ENCODE measurements at regions not wholly inside any gene's neighbourhood (a gene's known extent, or its start where the extent isn't known, plus 50 kb on each side); places are given as distances from the start of the nearest gene placed in this dataset.

- no peak overlapping the region for H3K4me3 Mint-ChIP-seq
- TF ChIP-seq, protein P1, sequence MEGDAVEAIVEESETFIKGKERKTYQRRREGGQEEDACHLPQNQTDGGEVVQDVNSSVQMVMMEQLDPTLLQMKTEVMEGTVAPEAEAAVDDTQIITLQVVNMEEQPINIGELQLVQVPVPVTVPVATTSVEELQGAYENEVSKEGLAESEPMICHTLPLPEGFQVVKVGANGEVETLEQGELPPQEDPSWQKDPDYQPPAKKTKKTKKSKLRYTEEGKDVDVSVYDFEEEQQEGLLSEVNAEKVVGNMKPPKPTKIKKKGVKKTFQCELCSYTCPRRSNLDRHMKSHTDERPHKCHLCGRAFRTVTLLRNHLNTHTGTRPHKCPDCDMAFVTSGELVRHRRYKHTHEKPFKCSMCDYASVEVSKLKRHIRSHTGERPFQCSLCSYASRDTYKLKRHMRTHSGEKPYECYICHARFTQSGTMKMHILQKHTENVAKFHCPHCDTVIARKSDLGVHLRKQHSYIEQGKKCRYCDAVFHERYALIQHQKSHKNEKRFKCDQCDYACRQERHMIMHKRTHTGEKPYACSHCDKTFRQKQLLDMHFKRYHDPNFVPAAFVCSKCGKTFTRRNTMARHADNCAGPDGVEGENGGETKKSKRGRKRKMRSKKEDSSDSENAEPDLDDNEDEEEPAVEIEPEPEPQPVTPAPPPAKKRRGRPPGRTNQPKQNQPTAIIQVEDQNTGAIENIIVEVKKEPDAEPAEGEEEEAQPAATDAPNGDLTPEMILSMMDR (IDR thresholded peaks at IDR 0.05), result no peak
- Histone ChIP-seq H3K4me3 (ENCODE audit: low read length) (no peak overlapping the region), H3K36me3 (ENCODE audit: insufficient read depth, low read length) (no peaks in the 10 kb centered on the region), H3K27ac (ENCODE audit: low read depth in 1 of 2, low read length in 2 of 2) (no peak overlapping the region), H3K27me3 (ENCODE audit: control insufficient read depth in 1 of 2, insufficient read depth in 2 of 2, low read length in 2 of 2) (peaks cover 0 to 11% of the 10 kb centered on the region in 2 experiments), H3K9me3 (ENCODE audit: control insufficient read depth in 1 of 2, insufficient read depth in 1 of 2, low read length in 2 of 2) (peaks cover 19 to 52% of the 10 kb centered on the region in 2 experiments), H3K4me1 (ENCODE audit: insufficient read depth, low read length) (no peaks in the 10 kb centered on the region)
- H3K4me1 Mint-ChIP-seq (ENCODE audit: low read depth), result no peaks in the 10 kb centered on the region
- H3K9me3 Mint-ChIP-seq, result peaks cover 11% of the 10 kb centered on the region
- H3K27me3 Mint-ChIP-seq, result peaks cover 33% of the 10 kb centered on the region
- H3K36me3 Mint-ChIP-seq (ENCODE audit: low read depth), result no peaks in the 10 kb centered on the region
- intact Hi-C loops (cut with DNase I, micrococcal nuclease), result no loop called here
- DNase-seq (peak in 1 of 14 experiments; percentile 25), ATAC-seq (ENCODE audit: poor library complexity) (no peak)
- no peak overlapping the region for H3K27ac Mint-ChIP-seq
- POLR2A ChIA-PET, result no interaction called here
- CTCF ChIA-PET, result no interaction called here
These were observed 83.9 kb upstream of the NKX1-1 start for GRCh38 chr4:1490011-1490653.

- Mint-ChIP-seq H3K9me3 (peaks cover 12% of the 10 kb centered on the region), H3K27me3 (peaks cover 31% of the 10 kb centered on the region), H3K27ac (no peak overlapping the region), H3K36me3 (ENCODE audit: low read depth) (no peaks in the 10 kb centered on the region), H3K4me1 (ENCODE audit: low read depth) (no peaks in the 10 kb centered on the region), H3K4me3 (no peak overlapping the region)
- ChIA-PET CTCF (no interaction called here), POLR2A (no interaction called here)
- TF ChIP-seq, protein P1 (IDR thresholded peaks at IDR 0.05), result no peak
- no peak overlapping the region for H3K27ac ChIP-seq (ENCODE audit: low read depth in 1 of 2, low read length in 2 of 2)
- peaks cover 0 to 11% of the 10 kb centered on the region in 2 experiments for H3K27me3 ChIP-seq (ENCODE audit: control insufficient read depth in 1 of 2, insufficient read depth in 2 of 2, low read length in 2 of 2)
- no peak overlapping the region for H3K4me3 ChIP-seq (ENCODE audit: low read length)
- H3K9me3 ChIP-seq (ENCODE audit: control insufficient read depth in 1 of 2, insufficient read depth in 1 of 2, low read length in 2 of 2), result peaks cover 24 to 52% of the 10 kb centered on the region in 2 experiments
- intact Hi-C loops (cut with DNase I, micrococcal nuclease), result no loop called here
- H3K4me1 ChIP-seq (ENCODE audit: insufficient read depth, low read length), result no peaks in the 10 kb centered on the region
- DNase-seq (no peak), ATAC-seq (ENCODE audit: poor library complexity) (no peak)
- H3K36me3 ChIP-seq (ENCODE audit: insufficient read depth, low read length), result no peaks in the 10 kb centered on the region
These were observed 83.4 kb upstream of the NKX1-1 start for GRCh38 chr4:1489639-1489995.

DNA sequence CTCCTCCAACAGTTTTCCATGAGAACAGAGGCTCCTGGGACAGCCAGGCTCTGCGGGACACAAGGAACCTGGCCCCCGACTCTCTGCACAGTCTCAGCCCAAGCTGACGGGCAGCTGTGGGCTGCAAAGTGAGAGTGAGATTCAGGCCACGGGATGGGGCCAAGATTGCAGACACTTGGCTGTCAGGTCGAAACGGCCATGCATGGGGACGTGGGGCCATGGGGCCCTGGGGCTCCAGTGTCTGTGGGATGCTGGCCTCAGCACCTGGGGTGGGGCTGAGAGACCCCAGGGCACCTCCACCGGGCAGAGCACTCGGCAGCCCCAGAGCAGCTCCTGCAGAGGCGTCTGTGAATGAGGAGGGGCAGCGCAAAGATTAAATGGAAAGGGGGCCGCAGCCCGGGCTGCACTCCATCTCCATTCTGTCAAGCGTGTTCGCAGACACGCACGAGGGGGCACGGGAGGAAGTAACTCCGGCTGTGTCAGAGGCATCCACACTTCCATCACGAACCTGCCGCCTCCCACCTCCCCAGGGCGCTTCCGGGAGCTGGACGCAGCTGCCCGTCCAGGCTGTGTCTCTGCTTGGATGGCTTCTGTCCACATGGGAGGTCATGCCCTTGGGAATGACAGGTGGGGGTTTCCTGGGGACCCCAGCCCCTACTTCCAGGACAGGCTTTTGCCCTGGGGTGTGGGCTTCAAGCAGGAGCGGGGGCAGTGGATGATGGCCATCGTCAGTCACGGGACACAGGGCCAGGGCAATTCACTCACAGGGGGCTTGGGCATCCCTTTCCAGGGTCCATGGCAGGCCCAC lies 82.8 kb upstream of the NKX1-1 start:
- H3K4me3 Mint-ChIP-seq, result no peak overlapping the region
- POLR2A ChIA-PET, result no interaction called here

More for the DNA sequence above, 82.8 kb upstream of the NKX1-1 start:
- Mint-ChIP-seq H3K27ac (no peak overlapping the region), H3K9me3 (peaks cover 14% of the 10 kb centered on the region), H3K4me1 (ENCODE audit: low read depth) (no peaks in the 10 kb centered on the region), H3K27me3 (peaks cover 25% of the 10 kb centered on the region), H3K36me3 (ENCODE audit: low read depth) (no peaks in the 10 kb centered on the region)
- Histone ChIP-seq H3K4me1 (ENCODE audit: insufficient read depth, low read length) (no peaks in the 10 kb centered on the region), H3K4me3 (ENCODE audit: low read length) (no peak overlapping the region), H3K27me3 (ENCODE audit: control insufficient read depth in 1 of 2, insufficient read depth in 2 of 2, low read length in 2 of 2) (peaks cover 0 to 11% of the 10 kb centered on the region in 2 experiments), H3K36me3 (ENCODE audit: insufficient read depth, low read length) (no peaks in the 10 kb centered on the region), H3K9me3 (ENCODE audit: control insufficient read depth in 1 of 2, insufficient read depth in 1 of 2, low read length in 2 of 2) (peaks cover 28 to 50% of the 10 kb centered on the region in 2 experiments), H3K27ac (ENCODE audit: low read depth in 1 of 2, low read length in 2 of 2) (no peak overlapping the region)
- TF ChIP-seq, protein P1 (IDR thresholded peaks at IDR 0.05), result no peak
- no peak for ATAC-seq (ENCODE audit: poor library complexity)
- DNase-seq, result no peak
- CTCF ChIA-PET, result no interaction called here
- intact Hi-C loops (cut with DNase I, micrococcal nuclease), result no loop called here

All from CD4-positive, alpha-beta T cell (primary cell).